Lower lobe of right lung (tissue), 2 donors: ENCODE measurements at regions not wholly inside any gene's neighbourhood (a gene's known extent, or its start where the extent isn't known, plus 50 kb on each side); places are given as distances from the start of the nearest gene placed in this dataset.
A peak's percentile ranks its signal among the peaks of the same experiment; 100 is the strongest.
"Not testable (repeated sequence)": the region's sequence is repeated elsewhere in the genome, so short reads cannot be mapped to it uniquely, and the experiment has no call there.

Experiments used
- ATAC-seq, 2 donors: fragments of 200-7000 bp; cut with Tn5 transposase; one replicate each; pipeline ENCODE4 v1.9.1; 2020 to 2022; ENCODE audit warnings: mild to moderate bottlenecking in 2 of 2, moderate library complexity in 2 of 2
- DNase-seq: peaks from one replicate; pipeline ENCODE4 v3.0.0-alpha.2; 2020
- H3K27ac ChIP-seq: fragments of 200-600 bp; one replicate; pipeline ENCODE4 v1.8.0; 2022
- H3K27me3 ChIP-seq: fragments of 200-600 bp; one replicate; pipeline ENCODE4 v1.8.0; 2022; ENCODE audit warnings: low read depth
- H3K36me3 ChIP-seq: fragments of 200-600 bp; one replicate; pipeline ENCODE4 v1.8.0; 2022; ENCODE audit warnings: mild to moderate bottlenecking
- H3K4me1 ChIP-seq: fragments of 200-600 bp; one replicate; pipeline ENCODE4 v1.8.0; 2022
- H3K4me3 ChIP-seq: fragments of 200-600 bp; one replicate; pipeline ENCODE4 v1.8.0; 2022; ENCODE audit warnings: mild to moderate bottlenecking
- H3K9me3 ChIP-seq: fragments of 200-600 bp; one replicate; pipeline ENCODE4 v1.8.0; 2022
- CTCF ChIP-seq: fragments of 200-600 bp; IDR thresholded peaks from one replicate; pipeline ENCODE4 v1.8.0; 2022; ENCODE audit warnings: antibody characterized with exemption, mild to moderate bottlenecking
- intact Hi-C: fragments of 100-400 bp; cut with DNase I; formaldehyde crosslinking; loops from one replicate; pipeline ENCODE4 v1.11.0; 2022
- donor health status: DM: no; HTN: yes; CAD: no; lungs with severe emphysema.

GRCh38 chr6:27007020-27007419 lies 240.5 kb upstream of the PRSS16 start:
- H3K36me3 ChIP-seq = no peaks in the 10 kb centered on the region
- no peaks in the 10 kb centered on the region for H3K4me1 ChIP-seq
- H3K27ac ChIP-seq = no peak overlapping the region
- TF ChIP-seq CTCF = no peak
- H3K4me3 ChIP-seq = no peak overlapping the region
- no peaks in the 10 kb centered on the region for H3K27me3 ChIP-seq
- H3K9me3 ChIP-seq = no peaks in the 10 kb centered on the region
- intact Hi-C loops = no loop called here
- DNase-seq = no peak
- ATAC-seq = no peak

GRCh38 chr6:27008613-27009012 lies 238.9 kb upstream of the PRSS16 start:
- DNase-seq, H3K27me3 ChIP-seq, ATAC-seq, H3K4me3 ChIP-seq, H3K27ac ChIP-seq, H3K9me3 ChIP-seq, intact Hi-C loops, H3K36me3 ChIP-seq, H3K4me1 ChIP-seq: not testable (repeated sequence)

GRCh38 chr6:27014053-27014452 lies 233.4 kb upstream of the PRSS16 start:
- H3K36me3 ChIP-seq, H3K4me1 ChIP-seq, DNase-seq, intact Hi-C loops, ATAC-seq, H3K27me3 ChIP-seq, H3K27ac ChIP-seq, H3K4me3 ChIP-seq: not testable (repeated sequence)
- peaks cover 11% of the 10 kb centered on the region for H3K9me3 ChIP-seq

GRCh38 chr6:27016689-27017088 lies 230.8 kb upstream of the PRSS16 start:
- H3K4me1 ChIP-seq = peaks cover 5% of the 10 kb centered on the region
- H3K9me3 ChIP-seq = peaks cover 11% of the 10 kb centered on the region
- ATAC-seq (no peak), DNase-seq (no peak)
- TF ChIP-seq CTCF = no peak
- H3K36me3 ChIP-seq = no peaks in the 10 kb centered on the region
- H3K27ac ChIP-seq = no peak overlapping the region
- intact Hi-C loops = no loop called here
- no peaks in the 10 kb centered on the region for H3K27me3 ChIP-seq
- no peak overlapping the region for H3K4me3 ChIP-seq

GRCh38 chr6:27018401-27018800 lies 229.1 kb upstream of the PRSS16 start:
- H3K4me3 ChIP-seq, intact Hi-C loops, H3K36me3 ChIP-seq, DNase-seq, H3K27me3 ChIP-seq, H3K27ac ChIP-seq, H3K4me1 ChIP-seq, ATAC-seq: not testable (repeated sequence)
- H3K9me3 ChIP-seq = peaks cover 11% of the 10 kb centered on the region

GRCh38 chr6:27019651-27020552 lies 227.6 kb upstream of the PRSS16 start:
- Histone ChIP-seq H3K27ac (peak overlapping the region; percentile 96), H3K27me3 (no peaks in the 10 kb centered on the region), H3K4me3 (peak overlapping the region; percentile 72), H3K4me1 (peaks cover 5% of the 10 kb centered on the region), H3K36me3 (no peaks in the 10 kb centered on the region), H3K9me3 (peaks cover 11% of the 10 kb centered on the region)
- peak; percentile 92 for DNase-seq
- no peak for TF ChIP-seq CTCF
- intact Hi-C loops = no loop called here
- peak; percentile 97 to 98 for ATAC-seq

GRCh38 chr6:27020553-27020880 lies 227.0 kb upstream of the PRSS16 start:
- Histone ChIP-seq H3K4me1 (peaks cover 5% of the 10 kb centered on the region), H3K4me3 (peak overlapping the region; percentile 72), H3K36me3 (no peaks in the 10 kb centered on the region), H3K9me3 (peaks cover 11% of the 10 kb centered on the region), H3K27ac (peak overlapping the region; percentile 96), H3K27me3 (no peaks in the 10 kb centered on the region)
- intact Hi-C loops = no loop called here
- DNase-seq (no peak), ATAC-seq (no peak)
- no peak for TF ChIP-seq CTCF
